Epithelial cell of prostate (primary cell): ENCODE measurements at regions not wholly inside any gene's neighbourhood (a gene's known extent, or its start where the extent isn't known, plus 50 kb on each side); places are given as distances from the start of the nearest gene placed in this dataset.
A peak's percentile ranks its signal among the peaks of the same experiment; 100 is the strongest.

Source experiments
- DNase-seq: peaks from one replicate; pipeline ENCODE4 v3.0.0-alpha.2; 2011; ENCODE audit warnings: low read depth, low spot score
- H3K27ac ChIP-seq: fragments of 450-650 bp; 2 replicates; pipeline ENCODE4 v1.5.1; 2017; ENCODE audit warnings: mild to moderate bottlenecking

DNA sequence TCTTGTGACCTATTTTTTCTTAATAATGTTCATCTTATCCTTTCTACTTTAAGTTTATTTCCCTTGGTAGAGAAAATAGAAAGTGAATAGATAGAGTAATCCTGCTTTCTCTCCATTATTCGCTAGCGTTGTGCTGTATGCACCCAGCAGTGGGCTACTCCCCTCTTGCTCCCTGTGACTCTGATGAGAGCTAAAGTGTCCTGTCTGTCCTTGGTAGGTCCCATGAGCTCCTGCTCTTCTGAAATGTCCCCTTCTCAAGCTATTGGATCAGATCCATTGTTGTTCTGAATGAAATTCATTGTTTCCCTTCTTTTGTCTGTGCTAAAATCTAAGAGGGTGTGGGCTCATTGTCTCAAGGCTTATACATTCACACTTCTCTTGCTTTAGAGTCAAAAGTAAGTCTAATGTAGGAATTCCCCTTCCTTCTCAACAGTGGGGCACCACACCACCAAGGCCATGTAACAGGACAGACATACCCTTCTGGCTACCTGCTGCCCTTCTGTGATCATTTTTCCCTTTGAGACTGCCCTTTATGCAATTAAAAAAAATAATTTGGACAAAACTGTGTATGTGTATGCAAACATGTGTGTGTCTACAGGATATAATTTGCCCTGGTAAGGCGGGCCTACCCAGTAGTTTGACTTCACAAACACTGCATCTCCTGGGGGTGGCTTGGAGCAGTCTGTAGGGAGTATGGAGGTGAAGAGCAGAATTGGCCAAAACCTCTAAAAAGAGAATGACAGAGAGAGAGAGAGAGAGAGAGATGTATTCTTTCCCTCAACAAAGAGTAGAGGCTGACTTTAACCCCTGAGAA is 167.0 kb upstream of the MYLIP start:
- H3K27ac ChIP-seq: peak overlapping the region; percentile 46
- DNase-seq: no peak

DNA sequence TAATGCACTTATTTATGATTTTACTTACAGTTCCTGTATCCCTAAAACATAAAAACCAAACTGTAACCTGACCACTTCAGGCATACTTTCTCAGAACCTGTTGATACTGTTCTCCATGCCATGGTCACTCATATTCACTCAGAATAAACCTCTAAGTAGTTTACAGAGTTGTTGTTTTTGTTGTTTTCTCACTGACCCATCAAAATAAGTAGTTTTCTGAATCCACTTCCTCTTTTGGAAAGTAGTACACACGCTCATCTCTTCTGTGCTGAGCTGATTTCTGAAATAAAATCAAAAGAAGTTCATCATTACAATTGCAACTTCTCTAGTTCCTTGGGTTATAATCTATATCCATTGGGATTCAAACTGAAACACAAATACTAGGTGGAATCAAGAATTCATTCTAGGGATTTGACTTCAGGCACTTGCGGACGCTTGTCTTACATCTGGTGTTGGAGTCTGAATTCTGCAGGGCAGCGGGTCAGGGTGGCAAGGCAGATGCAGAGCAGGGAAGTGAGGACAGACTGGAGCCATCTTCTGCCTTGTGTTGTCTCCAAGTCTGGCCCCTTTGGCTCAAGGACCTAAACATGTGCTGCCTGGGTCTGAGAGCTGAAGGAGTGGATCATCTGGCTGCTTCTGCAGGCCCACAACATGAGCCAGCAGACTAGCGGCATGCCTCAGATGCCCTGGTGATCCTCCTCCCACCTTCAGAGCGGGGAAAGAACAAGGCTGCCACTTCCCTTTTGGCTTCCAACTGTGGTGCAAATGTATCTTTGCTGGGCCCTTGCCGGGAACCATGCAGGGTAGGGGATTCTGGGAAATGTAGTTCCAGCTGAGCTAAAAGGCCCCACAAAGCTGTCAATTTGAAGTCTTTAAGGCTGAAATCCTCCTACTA is 167.9 kb upstream of the MYLIP start:
- H3K27ac ChIP-seq: no peak overlapping the region
- no peak for DNase-seq

DNA sequence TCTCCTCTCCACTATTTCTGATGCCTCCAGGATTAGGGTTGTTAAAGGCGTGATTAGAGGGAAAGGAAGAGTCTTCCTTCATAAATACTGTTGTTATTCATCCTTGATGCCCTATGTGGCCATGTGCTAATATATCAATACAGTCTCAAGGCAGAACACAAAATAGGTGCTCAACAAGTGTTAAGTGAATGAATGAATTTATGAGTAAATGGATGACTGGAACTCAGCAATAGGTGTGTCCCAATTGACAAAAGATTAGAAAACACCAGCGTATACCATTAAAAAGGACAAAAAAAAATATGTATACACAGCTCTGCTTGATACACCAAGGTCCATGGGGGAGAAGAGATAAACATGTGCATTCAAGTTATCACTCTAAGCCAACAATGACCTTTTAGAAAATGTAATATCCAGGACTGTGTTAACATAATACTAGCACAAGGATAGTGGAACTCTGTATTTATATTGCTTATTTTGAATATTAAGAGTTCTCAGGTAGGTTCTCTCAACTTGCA is 171.2 kb upstream of the MYLIP start:
- no peak for DNase-seq

DNA sequence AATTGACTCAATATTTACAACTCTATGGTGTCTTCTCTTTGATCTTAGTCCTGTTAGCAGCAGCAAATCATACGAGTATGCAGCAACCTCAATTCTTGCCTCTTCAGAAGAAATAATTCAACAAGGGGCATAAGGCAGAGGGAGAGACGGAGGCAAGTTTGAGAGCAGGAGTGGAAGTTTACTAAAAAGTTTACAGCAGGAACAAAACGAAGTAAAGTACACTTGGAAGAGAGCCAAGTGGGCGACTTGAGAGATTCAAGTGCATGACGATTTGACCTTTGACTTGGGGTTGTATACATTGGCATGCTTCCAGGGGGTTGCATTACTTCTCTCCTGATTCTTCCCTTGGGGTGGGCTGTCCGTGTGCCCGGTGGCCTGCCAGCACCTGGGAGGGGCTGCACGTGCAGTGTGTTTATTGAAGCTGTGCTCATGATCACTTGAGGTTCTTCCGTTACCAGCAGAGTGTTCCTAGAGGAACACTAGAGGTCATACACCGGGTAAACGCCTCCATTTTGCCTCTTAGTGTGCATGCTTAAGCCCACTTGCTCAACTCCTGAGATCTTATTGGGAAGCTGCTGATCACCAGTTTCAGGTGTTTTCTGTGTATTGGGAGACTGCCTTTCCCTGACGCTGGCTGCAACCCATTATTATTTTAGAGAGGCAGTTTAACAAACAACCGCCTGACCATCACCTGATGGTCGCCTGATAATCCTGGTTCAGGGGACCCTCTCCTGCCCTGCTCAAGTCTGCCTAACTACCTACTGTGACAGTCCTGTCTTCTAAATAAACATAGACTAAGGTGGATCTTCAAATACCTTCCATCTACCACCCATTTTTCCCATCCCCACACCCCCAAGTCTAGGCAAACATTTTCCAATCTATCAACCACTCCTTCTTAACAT is 172.4 kb upstream of the MYLIP start:
- no peak for DNase-seq
- no peak overlapping the region for H3K27ac ChIP-seq

More for the DNA sequence above, 171.2 kb upstream of the MYLIP start:
- H3K27ac ChIP-seq: no peak overlapping the region

DNA sequence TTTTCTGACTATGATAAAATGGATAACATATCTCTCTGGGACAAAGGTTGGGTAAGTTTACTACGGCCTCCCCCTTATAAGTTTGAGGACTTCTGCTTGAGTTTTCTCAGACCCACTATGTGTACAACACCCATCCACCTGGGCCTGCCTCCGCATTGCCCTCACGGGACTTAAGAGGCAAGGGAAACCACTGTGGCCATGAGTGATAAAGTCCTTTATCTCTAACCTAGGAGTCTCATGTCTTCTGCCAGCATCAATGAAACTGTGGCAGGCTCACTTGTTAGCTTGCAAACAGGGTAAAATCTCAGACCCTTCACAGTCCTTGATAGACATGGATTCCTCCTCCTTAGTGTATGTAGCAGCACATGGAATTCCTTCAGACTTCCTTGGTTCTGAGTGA is 173.4 kb upstream of the MYLIP start:
- H3K27ac ChIP-seq: no peak overlapping the region
- no peak for DNase-seq

DNA sequence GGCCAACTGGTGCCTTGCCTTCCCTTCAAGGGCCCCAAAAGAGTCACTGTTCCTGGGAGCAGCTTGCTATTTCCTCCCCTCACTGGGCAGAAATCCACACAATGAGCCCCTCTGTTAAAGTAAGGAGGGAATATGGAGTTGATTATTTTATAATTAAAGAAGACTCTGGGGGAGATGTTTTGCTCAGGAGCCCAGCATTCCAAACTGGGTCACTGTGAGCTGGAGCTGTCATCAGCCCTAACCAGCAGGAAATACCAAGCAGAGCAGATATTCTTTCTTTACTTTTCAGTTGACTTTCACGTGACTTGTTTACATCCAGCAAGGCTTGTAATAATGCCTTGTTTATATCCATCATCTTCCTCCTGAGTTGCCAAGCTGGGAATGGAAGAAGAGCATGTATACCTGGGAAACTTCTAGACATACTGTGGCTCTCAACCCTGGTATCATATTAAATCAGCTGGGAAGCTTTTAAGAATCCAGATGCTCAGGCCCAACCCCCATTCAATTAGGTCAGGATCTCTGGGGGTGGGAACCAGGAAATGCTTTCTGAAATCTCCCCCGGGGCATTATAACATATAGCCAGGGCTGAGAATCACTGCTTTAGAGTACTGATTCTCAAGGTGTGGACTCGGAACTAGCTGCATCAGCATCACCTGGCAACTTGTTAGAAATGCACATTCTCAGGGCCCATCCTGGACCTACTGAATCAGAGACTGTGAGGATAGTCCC is 175.6 kb upstream of the MYLIP start:
- no peak overlapping the region for H3K27ac ChIP-seq
- no peak for DNase-seq

DNA sequence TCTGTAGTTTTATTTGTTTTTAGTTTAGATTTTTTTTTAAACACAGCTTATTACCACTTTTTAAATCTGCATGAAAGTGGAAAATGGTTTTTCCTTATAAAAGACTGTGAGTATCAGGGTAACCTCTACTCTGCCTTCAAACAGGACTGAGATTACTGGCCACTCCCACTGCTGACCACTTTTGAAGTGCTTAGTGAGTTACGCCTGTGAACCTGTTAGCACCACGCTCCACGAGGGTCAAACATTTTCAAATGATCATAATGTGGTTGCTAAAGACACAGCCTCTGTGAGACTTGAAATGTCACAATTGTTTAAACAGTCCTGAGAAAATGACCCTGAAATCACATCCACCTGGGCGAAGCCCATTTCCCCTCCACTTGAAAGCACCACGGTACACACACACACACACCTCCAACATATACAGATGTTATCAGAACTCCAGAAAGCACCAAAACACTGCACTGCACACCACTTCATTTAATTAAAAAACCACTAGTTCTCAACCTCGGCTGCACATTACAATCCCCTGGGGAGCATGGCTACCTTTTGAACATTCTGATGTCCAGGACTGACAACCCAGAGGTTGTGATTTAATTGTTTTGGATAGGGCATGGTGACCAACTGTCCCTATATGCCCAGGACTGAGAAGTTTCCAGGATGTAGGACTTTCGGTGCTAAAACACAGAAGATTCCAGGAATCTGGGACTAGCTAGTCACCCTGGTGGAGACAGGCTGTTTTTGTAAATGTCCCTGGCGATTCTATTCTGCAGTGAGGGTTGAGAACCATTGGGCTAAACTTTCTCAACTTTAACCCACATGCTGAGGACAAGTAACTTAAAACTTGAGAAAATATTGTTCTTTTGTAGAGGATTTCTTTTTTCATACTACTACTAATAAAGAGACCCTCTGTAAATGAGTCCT is 176.4 kb upstream of the MYLIP start:
- DNase-seq: no peak
- no peak overlapping the region for H3K27ac ChIP-seq

DNA sequence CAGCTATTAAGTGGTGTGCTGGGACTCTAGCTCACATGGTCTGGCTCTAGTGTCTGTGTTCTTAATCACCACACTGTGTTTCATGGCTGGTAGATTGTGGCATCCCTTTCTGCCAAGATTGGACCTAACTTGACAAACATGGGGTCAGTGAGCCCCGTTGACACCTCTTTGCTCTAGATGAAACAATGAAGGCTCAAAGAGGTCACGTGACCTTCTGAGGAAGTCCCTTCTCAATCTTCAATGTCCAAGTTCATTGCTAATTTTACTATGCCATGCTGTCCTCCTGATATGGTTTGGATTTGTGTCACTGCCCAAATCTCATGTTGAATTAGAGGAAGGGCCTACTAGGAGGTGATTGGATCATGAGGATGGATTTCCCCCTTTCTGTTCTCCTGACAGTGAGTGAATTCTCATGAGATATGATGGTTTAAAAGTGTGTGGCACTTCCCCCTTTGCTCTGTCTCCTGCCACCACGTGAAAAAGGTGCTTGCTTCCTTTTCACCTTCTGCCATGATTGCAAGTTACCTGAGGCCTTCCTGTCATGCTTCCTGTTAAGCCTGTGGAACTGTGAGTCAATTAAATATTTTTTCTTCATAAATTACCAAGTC is 177.8 kb upstream of the MYLIP start:
- no peak for DNase-seq
- no peak overlapping the region for H3K27ac ChIP-seq

DNA sequence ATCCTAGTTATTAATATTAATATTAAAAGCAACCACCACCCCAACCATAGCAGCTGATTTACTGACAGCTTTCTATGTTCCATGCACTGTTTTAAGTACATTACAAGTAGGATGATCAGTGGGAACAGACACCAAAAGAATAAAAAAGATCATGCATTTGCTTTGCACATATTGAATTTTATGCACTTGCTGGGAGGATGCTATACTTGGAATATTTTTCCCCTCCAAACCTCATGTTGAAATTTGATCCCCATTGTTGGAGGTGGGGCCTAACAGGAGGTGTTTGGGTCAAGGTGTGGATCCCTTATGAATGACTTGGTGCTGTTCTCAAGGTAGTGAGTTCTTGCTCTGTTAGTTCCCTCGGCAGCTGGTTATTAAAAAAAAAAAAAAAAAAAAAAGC is 178.9 kb upstream of the MYLIP start:
- H3K27ac ChIP-seq: no peak overlapping the region
- DNase-seq: no peak

DNA sequence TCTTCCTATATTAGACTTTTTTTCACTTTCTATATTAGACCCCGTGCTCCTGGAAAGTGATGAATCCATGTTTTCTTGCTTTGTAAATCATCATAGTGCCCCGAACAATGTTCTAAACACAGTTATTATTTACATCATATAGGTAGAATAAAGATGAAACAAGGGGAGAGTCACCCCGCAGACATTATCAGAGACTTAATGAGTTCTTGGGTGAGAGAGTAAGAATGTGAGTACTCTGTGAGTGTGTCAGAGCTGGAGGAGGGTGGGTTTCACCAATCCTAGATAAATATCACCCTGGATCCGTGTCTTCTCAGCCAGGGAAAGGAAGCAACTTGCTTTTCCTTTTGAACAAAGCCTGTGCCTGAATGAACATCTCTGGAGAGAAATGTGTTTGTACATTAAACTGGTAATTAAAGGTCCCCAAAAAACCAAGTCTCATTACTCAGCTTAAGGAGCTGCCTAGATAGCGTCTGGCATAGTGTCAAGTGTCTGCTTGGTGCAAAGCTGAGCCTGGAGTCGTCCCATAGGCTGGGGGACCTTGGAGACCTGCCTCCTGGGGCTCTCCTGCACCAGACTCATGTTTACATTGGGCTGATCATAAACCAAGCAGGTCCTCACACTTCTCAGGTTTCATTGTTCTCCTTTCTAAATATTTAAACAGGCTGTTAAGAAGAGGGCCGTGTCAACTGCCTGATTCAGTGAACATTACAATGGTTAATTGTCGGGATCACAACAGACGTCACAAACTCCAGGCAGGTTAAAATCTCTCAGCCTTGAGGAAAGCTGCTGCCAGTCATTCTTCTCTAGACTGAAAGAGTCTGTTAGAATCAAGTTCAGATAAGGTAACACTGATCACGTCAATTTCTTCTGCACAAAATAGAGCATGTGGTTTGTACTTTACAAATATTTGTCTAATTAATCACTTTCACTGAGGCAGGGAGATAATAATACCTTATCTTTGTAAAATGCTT is 179.7 kb upstream of the MYLIP start:
- DNase-seq: peak; percentile 78

DNA sequence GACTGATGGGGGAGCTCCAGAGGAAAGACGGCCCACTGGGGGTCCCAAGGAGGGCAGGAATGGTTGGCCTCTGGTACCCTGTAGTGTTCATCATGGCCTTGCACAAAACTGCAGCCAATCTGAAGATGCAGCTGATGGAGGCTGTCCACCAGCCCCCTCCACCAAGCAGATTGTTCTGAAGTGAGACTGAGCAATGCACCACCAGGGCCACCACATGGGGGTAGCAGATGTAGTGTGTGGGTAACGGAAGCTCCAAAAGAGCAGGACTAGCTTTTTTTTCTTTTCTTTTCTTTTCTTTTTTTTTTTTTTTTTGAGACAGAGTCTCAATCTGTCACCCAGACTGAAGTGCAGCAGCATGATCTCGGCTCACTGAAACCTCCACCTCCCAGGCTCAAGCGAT is 181.0 kb upstream of the MYLIP start:
- H3K27ac ChIP-seq: no peak overlapping the region
- no peak for DNase-seq

More for the DNA sequence above, 179.7 kb upstream of the MYLIP start:
- H3K27ac ChIP-seq: peak overlapping the region; percentile 9

DNA sequence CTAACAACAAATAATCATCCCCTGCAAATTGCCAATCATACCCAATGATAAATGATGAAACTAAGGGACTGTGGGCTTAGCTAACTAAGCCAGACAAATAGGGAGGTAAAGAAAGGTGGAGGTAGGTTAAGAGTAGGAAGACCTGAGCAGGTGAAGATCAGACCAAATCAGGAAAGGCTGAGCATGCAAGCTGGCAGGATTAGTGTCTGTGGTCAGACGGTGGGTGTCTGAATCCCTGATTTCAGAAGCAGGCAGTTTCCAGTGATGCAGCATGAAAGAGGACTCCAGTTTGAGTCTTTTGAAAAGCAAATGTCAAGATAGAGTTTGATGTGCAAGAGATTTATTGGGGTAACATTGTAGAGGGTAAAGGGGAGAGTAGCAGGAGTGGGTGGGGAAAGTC is 181.4 kb upstream of the MYLIP start:
- no peak overlapping the region for H3K27ac ChIP-seq
- no peak for DNase-seq

DNA sequence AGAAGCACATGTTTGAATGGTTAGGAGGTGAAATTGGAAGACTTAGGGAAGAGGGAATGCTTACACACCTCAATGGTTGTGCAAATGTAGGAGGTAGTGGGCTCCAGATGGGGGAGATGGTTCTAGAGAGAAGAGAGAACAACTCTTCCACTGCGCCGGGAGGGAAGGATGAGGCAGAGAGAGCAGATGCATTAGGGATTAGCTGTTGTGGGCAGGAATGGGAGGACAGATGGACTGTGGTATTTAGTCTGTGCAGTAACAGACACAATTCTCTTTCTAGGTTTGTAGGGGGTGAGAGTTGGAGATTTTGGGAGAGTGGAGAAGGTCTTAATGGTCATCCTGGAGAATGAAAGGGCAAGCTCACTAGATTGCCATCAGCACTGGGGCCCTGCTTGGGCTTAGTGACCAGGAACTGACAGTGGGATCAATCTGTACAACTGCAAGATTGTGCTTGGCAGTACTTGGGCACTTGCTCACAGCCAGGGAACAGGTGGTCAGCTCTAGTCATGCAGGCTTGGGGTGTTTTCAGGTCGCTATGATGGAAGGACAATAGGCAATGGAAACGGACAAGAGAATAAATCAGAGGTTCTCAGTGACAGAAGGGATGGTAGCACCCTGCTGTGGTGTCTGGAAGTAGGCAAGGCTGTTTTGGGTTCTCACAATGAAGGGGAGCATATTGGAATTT is 182.0 kb upstream of the MYLIP start:
- DNase-seq: no peak
- H3K27ac ChIP-seq: no peak overlapping the region

DNA sequence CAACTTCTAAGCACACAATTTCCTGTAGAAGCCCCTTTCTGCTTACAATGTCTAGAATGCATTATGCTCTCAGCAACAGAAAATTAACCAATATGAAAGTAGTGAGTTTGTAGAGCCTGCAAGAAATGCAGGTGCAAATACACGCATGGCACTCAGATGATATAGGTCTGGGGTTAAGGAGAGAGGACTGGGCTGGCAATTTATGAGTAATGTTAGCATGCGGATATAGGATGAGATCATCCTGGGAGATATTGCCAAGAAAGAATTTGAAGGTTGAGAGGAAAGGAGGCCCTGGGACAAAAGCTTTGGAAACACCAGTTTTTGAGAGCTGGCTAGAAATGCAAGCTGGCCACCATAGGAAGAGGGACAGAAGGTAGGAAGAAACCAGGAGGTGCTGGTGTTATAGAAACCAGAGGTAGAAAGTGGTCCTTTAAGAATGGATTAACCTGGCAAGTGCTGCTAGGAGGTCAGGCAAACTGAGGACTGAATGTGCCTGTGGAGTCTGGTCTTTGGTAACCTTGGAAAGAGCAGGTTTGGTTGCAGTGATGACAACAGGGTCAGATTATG is 183.2 kb upstream of the MYLIP start:
- H3K27ac ChIP-seq: no peak overlapping the region
- DNase-seq: no peak

DNA sequence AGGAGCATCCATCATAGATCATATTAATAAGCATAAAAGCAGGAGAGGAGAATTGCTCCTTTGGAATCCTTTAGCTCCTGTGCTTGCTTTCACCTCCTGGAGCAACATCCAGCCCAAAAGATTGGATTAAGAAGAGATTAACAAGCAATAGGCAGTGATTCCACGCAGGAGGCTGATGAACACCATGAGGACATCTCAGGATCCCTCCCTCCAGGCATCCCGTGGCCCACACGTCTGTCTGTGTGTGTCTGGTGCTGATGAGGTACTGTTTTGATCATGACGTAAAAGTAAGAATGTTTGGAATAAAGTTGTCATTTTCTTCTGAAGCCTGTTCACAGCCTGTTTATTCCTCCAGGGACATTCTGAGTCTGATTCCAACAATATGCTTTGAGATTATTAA is 185.5 kb upstream of the MYLIP start:
- no peak overlapping the region for H3K27ac ChIP-seq
- DNase-seq: no peak

DNA sequence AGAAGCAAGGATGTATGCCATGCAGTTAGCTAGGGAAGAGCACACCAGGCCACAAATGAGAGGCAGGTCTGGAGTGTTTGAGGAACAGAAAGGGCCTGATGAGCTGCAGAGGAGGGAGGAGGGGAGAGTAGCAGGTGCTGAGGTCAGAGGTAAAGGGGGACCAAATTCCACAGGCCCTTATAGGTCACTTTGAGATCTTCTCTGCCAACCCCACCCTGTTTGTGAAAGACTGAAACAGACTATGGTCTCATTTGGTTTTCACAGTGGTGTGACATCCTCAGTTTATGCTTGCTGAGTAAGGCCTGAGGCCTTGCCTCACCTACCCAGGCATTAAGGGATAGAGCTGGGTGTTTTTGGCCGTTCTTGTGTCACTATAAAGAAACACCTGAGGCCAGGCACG is 187.7 kb upstream of the MYLIP start:
- no peak for DNase-seq
- H3K27ac ChIP-seq: no peak overlapping the region
